CD4-positive, alpha-beta memory T cell (primary cell): ENCODE measurements at regions not wholly inside any gene's neighbourhood (a gene's known extent, or its start where the extent isn't known, plus 50 kb on each side); places are given as distances from the start of the nearest gene placed in this dataset.

ENCODE experiments used
- CTCF ChIA-PET: fragments of 350-600 bp; sonication (Branson Sonifier 250); formaldehyde crosslinking; loops from one replicate; lab custom pipeline; 2021; ENCODE audit warnings: inconsistent platforms; ENCODE audit not compliant: partially characterized antibody; lab: Charles Lee
- POLR2A ChIA-PET: fragments of 350-600 bp; sonication (Branson Sonifier 250); formaldehyde crosslinking; loops from one replicate; lab custom pipeline; 2021; ENCODE audit not compliant: partially characterized antibody; lab: Charles Lee
- DNase-seq, 5 donors: peaks; one replicate each; pipeline versions ENCODE4 v3.0.0 to v3.0.0-alpha.2; 2020 to 2022; ENCODE audit warnings: mixed read lengths in 1 of 5
- H3K27ac ChIP-seq: one replicate; pipeline ENCODE4 v1.7.0; 2013; ENCODE audit warnings: low read depth, low read length
- H3K27me3 ChIP-seq: 2 replicates; pipeline ENCODE4 v1.7.0; 2013; ENCODE audit warnings: mild to moderate bottlenecking, low read length, moderate library complexity; ENCODE audit not compliant: insufficient read depth
- H3K36me3 ChIP-seq: 2 replicates; pipeline ENCODE4 v1.7.0; 2013; ENCODE audit warnings: mild to moderate bottlenecking, low read length, moderate library complexity; ENCODE audit not compliant: insufficient read depth
- H3K4me1 ChIP-seq: 2 replicates; pipeline ENCODE4 v1.7.0; 2013; ENCODE audit warnings: mild to moderate bottlenecking, low read length, moderate library complexity; ENCODE audit not compliant: insufficient read depth
- H3K4me3 ChIP-seq, 2 donors: one replicate each; pipeline ENCODE4 v1.7.0; 2013; ENCODE audit warnings: low read length in 2 of 2, mild to moderate bottlenecking in 1 of 2
- H3K9me3 ChIP-seq, 2 donors: one replicate each; pipeline ENCODE4 v1.7.0; 2013; ENCODE audit warnings: low read length in 2 of 2, control low read depth in 1 of 2; ENCODE audit not compliant: control insufficient read depth in 1 of 2
- H3K27ac Mint-ChIP-seq, 7 donors: one replicate each; pipeline ENCODE4 v1.8.0; 2020 to 2021; ENCODE audit warnings: mixed read lengths in 7 of 7, mild to moderate bottlenecking in 6 of 7, inconsistent platforms in 3 of 7, moderate library complexity in 3 of 7
- H3K27me3 Mint-ChIP-seq, 2 donors: one replicate each; pipeline ENCODE4 v1.8.0; 2020 to 2021; ENCODE audit warnings: mixed read lengths in 2 of 2
- H3K36me3 Mint-ChIP-seq, 2 donors: one replicate each; pipeline ENCODE4 v1.8.0; 2020 to 2021; ENCODE audit warnings: mixed read lengths in 2 of 2, inconsistent platforms in 1 of 2, mild to moderate bottlenecking in 1 of 2
- H3K4me1 Mint-ChIP-seq, 4 donors: one replicate each; pipeline ENCODE4 v1.8.0; 2020 to 2021; ENCODE audit warnings: mixed read lengths in 4 of 4, mild to moderate bottlenecking in 1 of 4
- H3K4me3 Mint-ChIP-seq, 8 donors: one replicate each; pipeline ENCODE4 v1.8.0; 2020 to 2021; ENCODE audit warnings: mixed read lengths in 8 of 8, mild to moderate bottlenecking in 7 of 8, moderate library complexity in 6 of 8, inconsistent platforms in 3 of 8
- H3K9me3 Mint-ChIP-seq, 8 donors: one replicate each; pipeline ENCODE4 v1.8.0; 2020 to 2021; ENCODE audit warnings: mixed read lengths in 8 of 8, mild to moderate bottlenecking in 5 of 8, inconsistent platforms in 3 of 8, moderate library complexity in 1 of 8
- intact Hi-C: fragments of 100-400 bp; cut with micrococcal nuclease; formaldehyde crosslinking; loops from one replicate; pipeline ENCODE4 v1.15.1; 2023

GRCh38 chr4:36702245-36702644 lies 420.8 kb downstream of the DTHD1 start:
- intact Hi-C loops = no loop called here
- Mint-ChIP-seq H3K27me3 (no peaks in the 10 kb centered on the region), H3K4me1 (no peaks in the 10 kb centered on the region), H3K27ac (no peak overlapping the region), H3K9me3 (peaks cover under 1 to 11% (median 5%) of the 10 kb centered on the region in 8 donors), H3K36me3 (no peaks in the 10 kb centered on the region), H3K4me3 (no peak overlapping the region)
- Histone ChIP-seq H3K4me3 (no peak overlapping the region), H3K27ac (no peak overlapping the region), H3K4me1 (no peaks in the 10 kb centered on the region), H3K27me3 (no peaks in the 10 kb centered on the region), H3K9me3 (no peaks in the 10 kb centered on the region), H3K36me3 (no peaks in the 10 kb centered on the region)
- POLR2A ChIA-PET = no interaction called here
- no peak for DNase-seq
- CTCF ChIA-PET = no interaction called here

GRCh38 chr4:36704289-36704688 lies 422.9 kb downstream of the DTHD1 start:
- Mint-ChIP-seq H3K9me3 (peaks cover 1 to 11% (median 6%) of the 10 kb centered on the region in 8 donors), H3K27me3 (no peaks in the 10 kb centered on the region), H3K4me1 (no peaks in the 10 kb centered on the region), H3K27ac (no peak overlapping the region), H3K36me3 (no peaks in the 10 kb centered on the region), H3K4me3 (no peak overlapping the region)
- H3K27ac ChIP-seq = no peak overlapping the region
- ChIA-PET POLR2A (no interaction called here), CTCF (no interaction called here)
- no peak overlapping the region for H3K4me3 ChIP-seq
- H3K27me3 ChIP-seq = no peaks in the 10 kb centered on the region
- no peaks in the 10 kb centered on the region for H3K36me3 ChIP-seq
- intact Hi-C loops = no loop called here
- no peaks in the 10 kb centered on the region for H3K9me3 ChIP-seq
- no peaks in the 10 kb centered on the region for H3K4me1 ChIP-seq
- no peak for DNase-seq

- Histone ChIP-seq H3K36me3 (no peaks in the 10 kb centered on the region), H3K4me3 (no peak overlapping the region), H3K9me3 (no peaks in the 10 kb centered on the region), H3K4me1 (no peaks in the 10 kb centered on the region), H3K27me3 (no peaks in the 10 kb centered on the region), H3K27ac (no peak overlapping the region)
- Mint-ChIP-seq H3K27me3 (peaks cover 0 to 1% of the 10 kb centered on the region in 2 donors), H3K9me3 (peaks cover 0 to 4% (median 0%) of the 10 kb centered on the region in 8 donors), H3K27ac (no peak overlapping the region), H3K4me3 (no peak overlapping the region), H3K4me1 (no peaks in the 10 kb centered on the region), H3K36me3 (no peaks in the 10 kb centered on the region)
- no peak for DNase-seq
- ChIA-PET CTCF (no interaction called here), POLR2A (no interaction called here)
- intact Hi-C loops = no loop called here
These were observed 428.6 kb downstream of the DTHD1 start for GRCh38 chr4:36709991-36710390.

- no peak for DNase-seq
- intact Hi-C loops = no loop called here
- no peaks in the 10 kb centered on the region for H3K4me1 ChIP-seq
- no peaks in the 10 kb centered on the region for H3K9me3 ChIP-seq
- no peaks in the 10 kb centered on the region for H3K4me1 Mint-ChIP-seq
- no peak overlapping the region for H3K4me3 ChIP-seq
- H3K27me3 ChIP-seq = no peaks in the 10 kb centered on the region
- POLR2A ChIA-PET = no interaction called here
- no peak overlapping the region for H3K27ac Mint-ChIP-seq
- no peak overlapping the region for H3K4me3 Mint-ChIP-seq
- H3K9me3 Mint-ChIP-seq = peaks cover 0 to 4% (median 1%) of the 10 kb centered on the region in 8 donors
- H3K27ac ChIP-seq = no peak overlapping the region
- peaks cover 0 to 1% of the 10 kb centered on the region in 2 donors for H3K27me3 Mint-ChIP-seq
- H3K36me3 ChIP-seq = no peaks in the 10 kb centered on the region
- H3K36me3 Mint-ChIP-seq = no peaks in the 10 kb centered on the region
- CTCF ChIA-PET = no interaction called here
These were observed 430.6 kb downstream of the DTHD1 start for GRCh38 chr4:36712013-36712412.

- ChIA-PET POLR2A (no interaction called here), CTCF (no interaction called here)
- H3K27ac ChIP-seq = no peak overlapping the region
- no peak for DNase-seq
- Mint-ChIP-seq H3K4me3 (no peak overlapping the region), H3K36me3 (no peaks in the 10 kb centered on the region), H3K27ac (no peak overlapping the region), H3K4me1 (no peaks in the 10 kb centered on the region), H3K9me3 (peaks cover 0 to 3% (median 0%) of the 10 kb centered on the region in 8 donors), H3K27me3 (peaks cover 0 to 1% of the 10 kb centered on the region in 2 donors)
- H3K4me3 ChIP-seq = no peak overlapping the region
- no peaks in the 10 kb centered on the region for H3K27me3 ChIP-seq
- no peaks in the 10 kb centered on the region for H3K9me3 ChIP-seq
- no peaks in the 10 kb centered on the region for H3K36me3 ChIP-seq
- H3K4me1 ChIP-seq = no peaks in the 10 kb centered on the region
- intact Hi-C loops = no loop called here
These were observed 435.5 kb downstream of the DTHD1 start for GRCh38 chr4:36716874-36717273.

GRCh38 chr4:36719425-36719824 lies 438.0 kb downstream of the DTHD1 start:
- Mint-ChIP-seq H3K4me1 (no peaks in the 10 kb centered on the region), H3K27me3 (no peaks in the 10 kb centered on the region), H3K27ac (no peak overlapping the region), H3K36me3 (no peaks in the 10 kb centered on the region), H3K4me3 (no peak overlapping the region), H3K9me3 (peaks cover 0 to 3% (median 0%) of the 10 kb centered on the region in 8 donors)
- intact Hi-C loops = no loop called here
- POLR2A ChIA-PET = no interaction called here
- Histone ChIP-seq H3K27ac (no peak overlapping the region), H3K4me3 (no peak overlapping the region), H3K27me3 (no peaks in the 10 kb centered on the region), H3K36me3 (no peaks in the 10 kb centered on the region), H3K9me3 (no peaks in the 10 kb centered on the region), H3K4me1 (no peaks in the 10 kb centered on the region)
- CTCF ChIA-PET = no interaction called here
- DNase-seq = no peak

GRCh38 chr4:36722986-36723385 lies 441.6 kb downstream of the DTHD1 start:
- no peaks in the 10 kb centered on the region for H3K4me1 Mint-ChIP-seq
- Histone ChIP-seq H3K27ac (no peak overlapping the region), H3K36me3 (no peaks in the 10 kb centered on the region), H3K9me3 (no peaks in the 10 kb centered on the region), H3K4me3 (no peak overlapping the region), H3K27me3 (no peaks in the 10 kb centered on the region), H3K4me1 (no peaks in the 10 kb centered on the region)
- CTCF ChIA-PET = no interaction called here
- no peaks in the 10 kb centered on the region for H3K9me3 Mint-ChIP-seq
- no peaks in the 10 kb centered on the region for H3K36me3 Mint-ChIP-seq
- H3K27me3 Mint-ChIP-seq = no peaks in the 10 kb centered on the region
- no peak overlapping the region for H3K4me3 Mint-ChIP-seq
- no peak overlapping the region for H3K27ac Mint-ChIP-seq
- DNase-seq = no peak
- POLR2A ChIA-PET = no interaction called here
- intact Hi-C loops = no loop called here

- Mint-ChIP-seq H3K36me3 (no peaks in the 10 kb centered on the region), H3K27me3 (no peaks in the 10 kb centered on the region), H3K9me3 (no peaks in the 10 kb centered on the region), H3K4me3 (no peak overlapping the region), H3K4me1 (no peaks in the 10 kb centered on the region), H3K27ac (no peak overlapping the region)
- H3K36me3 ChIP-seq = no peaks in the 10 kb centered on the region
- no peaks in the 10 kb centered on the region for H3K9me3 ChIP-seq
- H3K27me3 ChIP-seq = no peaks in the 10 kb centered on the region
- intact Hi-C loops = no loop called here
- DNase-seq = no peak
- H3K4me1 ChIP-seq = no peaks in the 10 kb centered on the region
- no peak overlapping the region for H3K27ac ChIP-seq
- H3K4me3 ChIP-seq = no peak overlapping the region
- ChIA-PET POLR2A (no interaction called here), CTCF (no interaction called here)
These were observed 452.9 kb downstream of the DTHD1 start for GRCh38 chr4:36734334-36734733.
